VCaP (cell line): ENCODE measurements at regions not wholly inside any gene's neighbourhood (a gene's known extent, or its start where the extent isn't known, plus 50 kb on each side); places are given as distances from the start of the nearest gene placed in this dataset.
"Not testable (repeated sequence)": the region's sequence is repeated elsewhere in the genome, so short reads cannot be mapped to it uniquely, and the experiment has no call there.

Source experiments
- H3K27ac ChIP-seq: fragments of 450-650 bp; 2 replicates; pipeline ENCODE4 v1.5.1; 2017
- CTCF ChIP-seq: fragments of 450-650 bp; conservative IDR thresholded peaks from 2 replicates; pipeline ENCODE4 v1.5.1; 2017; ENCODE audit warnings: mild to moderate bottlenecking, moderate library complexity

- no peak overlapping the region for H3K27ac ChIP-seq
- no peak for TF ChIP-seq CTCF
Observed at GRCh38 chr20:5401277-5401875, 84.6 kb upstream of the PROKR2 start.

- no peak for TF ChIP-seq CTCF
- H3K27ac ChIP-seq: no peak overlapping the region
Observed at GRCh38 chr20:5400164-5400762, 83.5 kb upstream of the PROKR2 start.

GRCh38 chr20:5397393-5397792, 80.6 kb upstream of the PROKR2 start:
- TF ChIP-seq CTCF: no peak
- H3K27ac ChIP-seq: no peak overlapping the region

GRCh38 chr20:5395932-5396727, 79.4 kb upstream of the PROKR2 start:
- no peak overlapping the region for H3K27ac ChIP-seq
- TF ChIP-seq CTCF: no peak

GRCh38 chr20:5393218-5393870, 76.6 kb upstream of the PROKR2 start:
- no peak for TF ChIP-seq CTCF
- H3K27ac ChIP-seq: no peak overlapping the region

GRCh38 chr20:5390720-5391119, 74.0 kb upstream of the PROKR2 start:
- TF ChIP-seq CTCF: no peak
- H3K27ac ChIP-seq: no peak overlapping the region

- not testable (repeated sequence) for H3K27ac ChIP-seq
Observed at GRCh38 chr20:5386846-5387245, 70.1 kb upstream of the PROKR2 start.

- not testable (repeated sequence) for H3K27ac ChIP-seq
Observed at GRCh38 chr20:5381527-5381926, 64.8 kb upstream of the PROKR2 start.
